Endothelial cell of umbilical vein (primary cell): ENCODE measurements at regions not wholly inside any gene's neighbourhood (a gene's known extent, or its start where the extent isn't known, plus 50 kb on each side); places are given as distances from the start of the nearest gene placed in this dataset.

ENCODE experiments used
- BruUV-seq: library from RNA; stranded (reverse); fragments of 400-500 nt; replicated peaks from 2 replicates; lab custom pipeline; 2021; lab: Mats Ljungman, UMichigan
- CTCF ChIA-PET: fragments of 300-600, 350-600 bp; sonication (Branson Sonifier 250); formaldehyde crosslinking; loops from one replicate; lab custom pipeline; 2021; ENCODE audit warnings: antibody characterized with exemption, inconsistent platforms; lab: Charles Lee
- POLR2A ChIA-PET: fragments of 300-600, 350-600 bp; sonication (Branson Sonifier 250); formaldehyde crosslinking; loops from one replicate; lab custom pipeline; 2021; ENCODE audit warnings: antibody characterized with exemption, inconsistent platforms; lab: Charles Lee
- DNase-seq: peaks from one replicate; pipeline ENCODE4 v3.0.0-alpha.2; 2011; ENCODE audit warnings: low read depth, low spot score
- FAIRE-seq: peaks from 2 replicates; lab custom pipeline; 2011; peaks lifted over from hg19 to GRCh38; lab: Jason Lieb, UNC
- H2AFZ ChIP-seq: 2 replicates; pipeline ENCODE4 v1.6.0; 2012; ENCODE audit warnings: low read depth, low read length, control low read depth, inconsistent platforms
- H3K27ac ChIP-seq: 2 replicates; pipeline ENCODE4 v1.5.1; 2011; ENCODE audit warnings: low read depth, mild to moderate bottlenecking, control low read depth, low read length, moderate library complexity; ENCODE audit not compliant: insufficient read depth
- H3K27me3 ChIP-seq, 2 experiments: 2 replicates each; pipeline versions ENCODE4 v1.6.0 to v1.6.1; 2011; ENCODE audit warnings: low read length in 2 of 2, mixed read lengths in 1 of 2; ENCODE audit not compliant: control insufficient read depth in 2 of 2, insufficient read depth in 2 of 2
- H3K36me3 ChIP-seq, 2 experiments: 2 replicates in 1 of 2; 3 replicates in 1 of 2; pipeline ENCODE4 v1.5.1; 2011; ENCODE audit warnings: low read length in 2 of 2, mild to moderate bottlenecking in 1 of 2, moderate library complexity in 1 of 2; ENCODE audit not compliant: control insufficient read depth in 2 of 2, insufficient read depth in 2 of 2; ENCODE audit errors: extremely low read depth in 1 of 2
- H3K4me1 ChIP-seq: 3 replicates; pipeline ENCODE4 v1.5.1; 2011; ENCODE audit warnings: mild to moderate bottlenecking, low read length; ENCODE audit not compliant: control insufficient read depth, insufficient read depth; ENCODE audit errors: extremely low read depth
- H3K4me2 ChIP-seq: 2 replicates; pipeline ENCODE4 v1.6.1; 2011; ENCODE audit warnings: low read length, control low read depth, mixed read lengths; ENCODE audit not compliant: insufficient read depth
- H3K4me3 ChIP-seq, 3 experiments: fragments of 200-600 bp in 1 of 3; sonication (generic), shearing (Covaris generic) in 1 of 3; replicated peaks in 1 of 3; 2 replicates each; pipeline ENCODE4 v1.5.1; 2011 to 2016; ENCODE audit warnings: control low read depth in 3 of 3, low read length in 3 of 3, mild to moderate bottlenecking in 2 of 3, inconsistent platforms in 1 of 3, low read depth in 1 of 3, moderate library complexity in 1 of 3; ENCODE audit not compliant: insufficient read depth in 1 of 3
- H3K79me2 ChIP-seq: 2 replicates; pipeline ENCODE4 v1.6.0; 2012; ENCODE audit warnings: low read length, inconsistent platforms; ENCODE audit not compliant: control insufficient read depth, insufficient read depth
- H3K9ac ChIP-seq: replicated peaks from 2 replicates; pipeline ENCODE3; 2011; ENCODE audit warnings: low read length, control low read depth; ENCODE audit not compliant: insufficient read depth; ENCODE audit errors: extremely low read depth
- H3K9me1 ChIP-seq: replicated peaks from 3 replicates; pipeline ENCODE4 v1.6.0; 2011; ENCODE audit warnings: mild to moderate bottlenecking, low read length; ENCODE audit not compliant: control insufficient read depth, insufficient read depth; ENCODE audit errors: extremely low read depth
- H3K9me3 ChIP-seq: replicated peaks from 2 replicates; pipeline ENCODE4 v1.5.1; 2012; ENCODE audit warnings: low read length, inconsistent platforms; ENCODE audit not compliant: control insufficient read depth, insufficient read depth
- H4K20me1 ChIP-seq: replicated peaks from 2 replicates; pipeline ENCODE3; 2011; ENCODE audit warnings: mild to moderate bottlenecking, low read length; ENCODE audit not compliant: control insufficient read depth, insufficient read depth; ENCODE audit errors: extremely low read depth
- EZH2 ChIP-seq: IDR thresholded peaks from 2 replicates; pipeline ENCODE4 v1.6.1; 2012; ENCODE audit warnings: borderline replicate concordance, low read depth, mild to moderate bottlenecking, moderate library complexity, low read length, inconsistent platforms; ENCODE audit not compliant: severe bottlenecking
- FOS ChIP-seq: IDR thresholded peaks from 2 replicates; pipeline ENCODE4 v1.6.1; 2011; ENCODE audit warnings: mild to moderate bottlenecking, low read length, moderate library complexity, borderline replicate concordance; ENCODE audit not compliant: insufficient read depth
- GATA2 ChIP-seq: IDR thresholded peaks from 2 replicates; pipeline ENCODE4 v1.7.0; 2011; ENCODE audit warnings: low read depth, mild to moderate bottlenecking, moderate library complexity, mixed read lengths, low read length; ENCODE audit not compliant: insufficient read length, insufficient read depth
- JUN ChIP-seq: IDR thresholded peaks from 2 replicates; pipeline ENCODE4 v1.6.1; 2011; ENCODE audit warnings: borderline replicate concordance, low read depth; ENCODE audit not compliant: insufficient read length, insufficient read depth
- MYC ChIP-seq: IDR thresholded peaks from one replicate; pipeline ENCODE4 v1.6.1; 2011; ENCODE audit warnings: mild to moderate bottlenecking, low read depth, low read length
- POLR2A ChIP-seq: IDR thresholded peaks from 2 replicates; pipeline ENCODE4 v1.6.1; 2012; ENCODE audit warnings: low read depth, mild to moderate bottlenecking, control low read depth, low read length
- POLR2AphosphoS5 ChIP-seq: IDR thresholded peaks from 2 replicates; pipeline ENCODE4 v1.6.1; 2012; ENCODE audit warnings: low read depth, mild to moderate bottlenecking, control low read depth, low read length, moderate library complexity; ENCODE audit not compliant: insufficient read depth
- dilution Hi-C: fragments of 300-500 bp; cut with MboI; formaldehyde crosslinking; loops from one replicate; pipeline ENCODE4 v1.15.0; 2019; ENCODE audit warnings: low sequenced_read_pairs; ENCODE audit not compliant: extremely low pct_ligation_motif_present
- intact Hi-C: fragments of 100-400 bp; cut with micrococcal nuclease; formaldehyde crosslinking; loops from one replicate; pipeline ENCODE4 v1.10.0; 2022
- TF ChIP-seq, protein P1 (sequence below), 2 donors: IDR thresholded peaks; 1 replicate in 1 of 2; 2 replicates in 1 of 2; pipeline ENCODE4 v1.5.1; 2011; ENCODE audit warnings: low read length in 2 of 2, mild to moderate bottlenecking in 2 of 2, moderate library complexity in 2 of 2, control low read depth in 1 of 2, inconsistent platforms in 1 of 2, low read depth in 1 of 2; ENCODE audit not compliant: insufficient read depth in 1 of 2; ENCODE audit errors: extremely low read depth in 1 of 2
- TF ChIP-seq, protein P2 (sequence below): IDR thresholded peaks from 2 replicates; pipeline ENCODE4 v1.6.1; 2011; ENCODE audit not compliant: insufficient read depth, insufficient read length

DNA sequence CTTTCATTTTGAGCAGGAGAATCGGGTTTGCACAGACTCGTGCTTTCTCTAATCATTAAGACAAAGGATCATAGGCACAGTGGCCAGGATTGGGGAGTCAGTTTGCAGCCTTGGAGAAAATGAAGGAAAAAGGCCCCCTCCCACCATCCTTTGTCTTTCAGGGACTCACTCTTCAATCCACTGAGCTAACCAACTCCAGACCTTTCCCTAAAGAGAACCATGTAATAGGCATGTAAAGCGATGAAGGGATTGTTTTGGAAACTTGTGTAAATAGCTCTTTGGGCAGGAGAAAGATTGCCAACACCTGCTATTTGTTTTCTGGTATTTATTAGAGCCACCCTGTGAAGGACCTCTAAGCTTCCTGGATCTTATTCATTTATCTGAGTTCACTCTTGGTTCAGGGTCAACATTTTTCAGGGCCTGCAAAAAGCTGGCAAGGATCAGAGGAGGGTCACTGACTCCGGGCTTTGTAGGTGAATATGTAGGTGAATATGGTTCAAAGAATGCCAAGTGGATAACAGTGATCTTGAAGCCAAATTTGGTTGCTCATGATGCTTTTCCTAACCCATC lies 192.6 kb upstream of the FGGY start:
- BruUV-seq: no TSS peak
- intact Hi-C loops: no loop called here

More for the DNA sequence above, 192.6 kb upstream of the FGGY start:
- CTCF ChIA-PET: interaction anchor here (1.6 kb wide), 1 partner anchor 14 kb away, joined by 4 read pairs; no protein-coding TSS in a partner anchor
- H4K20me1 ChIP-seq: no peaks in the 10 kb centered on the region
- H3K79me2 ChIP-seq: no peaks in the 10 kb centered on the region
- no peak overlapping the region for H3K4me2 ChIP-seq
- POLR2A ChIA-PET: no interaction called here
- no peaks in the 10 kb centered on the region for H3K36me3 ChIP-seq
- no peak overlapping the region for H3K9ac ChIP-seq
- DNase-seq (no peak), FAIRE-seq (no peak)
- H3K9me1 ChIP-seq: no peaks in the 10 kb centered on the region
- H3K27me3 ChIP-seq: no peaks in the 10 kb centered on the region
- H3K27ac ChIP-seq: no peak overlapping the region
- H2AFZ ChIP-seq: no peak overlapping the region
- H3K9me3 ChIP-seq: no peaks in the 10 kb centered on the region
- no peaks in the 10 kb centered on the region for H3K4me1 ChIP-seq
- dilution Hi-C loops: no loop called here
- TF ChIP-seq, protein P1, sequence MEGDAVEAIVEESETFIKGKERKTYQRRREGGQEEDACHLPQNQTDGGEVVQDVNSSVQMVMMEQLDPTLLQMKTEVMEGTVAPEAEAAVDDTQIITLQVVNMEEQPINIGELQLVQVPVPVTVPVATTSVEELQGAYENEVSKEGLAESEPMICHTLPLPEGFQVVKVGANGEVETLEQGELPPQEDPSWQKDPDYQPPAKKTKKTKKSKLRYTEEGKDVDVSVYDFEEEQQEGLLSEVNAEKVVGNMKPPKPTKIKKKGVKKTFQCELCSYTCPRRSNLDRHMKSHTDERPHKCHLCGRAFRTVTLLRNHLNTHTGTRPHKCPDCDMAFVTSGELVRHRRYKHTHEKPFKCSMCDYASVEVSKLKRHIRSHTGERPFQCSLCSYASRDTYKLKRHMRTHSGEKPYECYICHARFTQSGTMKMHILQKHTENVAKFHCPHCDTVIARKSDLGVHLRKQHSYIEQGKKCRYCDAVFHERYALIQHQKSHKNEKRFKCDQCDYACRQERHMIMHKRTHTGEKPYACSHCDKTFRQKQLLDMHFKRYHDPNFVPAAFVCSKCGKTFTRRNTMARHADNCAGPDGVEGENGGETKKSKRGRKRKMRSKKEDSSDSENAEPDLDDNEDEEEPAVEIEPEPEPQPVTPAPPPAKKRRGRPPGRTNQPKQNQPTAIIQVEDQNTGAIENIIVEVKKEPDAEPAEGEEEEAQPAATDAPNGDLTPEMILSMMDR (IDR thresholded peaks at IDR 0.05; ENCODE audit: extremely low read depth in 1 of 2, insufficient read depth in 1 of 2, low read depth in 1 of 2, low read length in 2 of 2): no peak
- TF ChIP-seq FOS (no peak), POLR2A (no peak), MYC (no peak), EZH2 (no peak), GATA2 (no peak), JUN (no peak), POLR2AphosphoS5 (no peak)
- TF ChIP-seq, protein P2, sequence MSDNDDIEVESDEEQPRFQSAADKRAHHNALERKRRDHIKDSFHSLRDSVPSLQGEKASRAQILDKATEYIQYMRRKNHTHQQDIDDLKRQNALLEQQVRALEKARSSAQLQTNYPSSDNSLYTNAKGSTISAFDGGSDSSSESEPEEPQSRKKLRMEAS: no peak
- no peak overlapping the region for H3K4me3 ChIP-seq
